ENCODE measurements at regions not wholly inside any gene's neighbourhood (a gene's known extent, or its start where the extent isn't known, plus 50 kb on each side); places are given as distances from the start of the nearest gene placed in this dataset.

DNA sequence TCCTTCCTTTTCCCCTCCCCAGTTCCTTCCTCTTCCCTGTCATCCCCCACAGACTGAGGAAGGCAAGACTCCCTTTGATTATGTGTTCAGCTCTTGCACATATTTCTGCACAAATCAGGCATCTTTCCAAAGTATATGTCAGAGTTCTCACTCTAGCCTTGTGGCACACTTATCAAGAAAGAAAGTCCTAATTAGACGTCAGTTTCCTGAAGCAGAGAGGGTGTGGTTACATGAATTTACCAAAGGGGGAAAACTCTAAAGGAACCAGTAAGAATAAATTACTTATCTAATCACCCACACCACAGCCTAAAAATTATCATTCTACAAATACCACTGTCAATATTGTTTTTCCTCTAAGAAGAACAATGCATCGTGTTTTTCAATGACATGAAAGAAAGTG lies 120.7 kb upstream of the GRIP1 start:
- DNase-seq: no peak
- intact Hi-C loops (cut with DNase I): no loop called here

DNA sequence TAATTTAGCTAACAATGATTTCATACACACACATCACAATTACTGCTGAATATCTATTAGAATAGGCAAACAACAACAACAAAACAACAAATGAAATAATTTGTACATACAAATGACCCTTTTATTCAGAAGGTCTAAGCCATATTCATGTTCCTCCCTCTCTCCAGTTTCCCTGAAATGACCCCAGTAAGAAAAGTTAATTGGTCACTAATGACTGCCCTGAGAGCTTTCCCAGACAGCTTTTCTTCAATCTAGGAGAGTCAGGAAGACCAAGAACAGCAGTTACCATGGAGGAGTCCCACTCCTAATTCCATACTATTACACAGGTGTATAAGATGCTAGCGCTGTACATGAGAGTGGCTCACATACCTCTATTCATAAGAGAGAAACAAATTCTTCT lies 121.2 kb upstream of the GRIP1 start:
- intact Hi-C loops (cut with DNase I): no loop called here
- no peak overlapping the region for H3K4me3 ChIP-seq
- no peak for TF ChIP-seq CTCF (IDR thresholded peaks at IDR 0.05)
- no peaks in the 10 kb centered on the region for H3K27me3 ChIP-seq (ENCODE audit: low read depth)
- ATAC-seq: no peak
- H3K36me3 ChIP-seq: no peaks in the 10 kb centered on the region
- H3K27ac ChIP-seq: no peak overlapping the region
- H3K9me3 ChIP-seq: no peaks in the 10 kb centered on the region
- no peak for DNase-seq
- H3K4me1 ChIP-seq: no peaks in the 10 kb centered on the region

More for the DNA sequence above, 120.7 kb upstream of the GRIP1 start:
- Histone ChIP-seq H3K4me3 (no peak overlapping the region), H3K4me1 (no peaks in the 10 kb centered on the region), H3K36me3 (no peaks in the 10 kb centered on the region), H3K27ac (no peak overlapping the region), H3K27me3 (ENCODE audit: low read depth) (no peaks in the 10 kb centered on the region), H3K9me3 (no peaks in the 10 kb centered on the region)
- ATAC-seq: no peak
- TF ChIP-seq CTCF (IDR thresholded peaks at IDR 0.05): no peak

GRCh38 chr12:66803930-66804329 lies 125.1 kb upstream of the GRIP1 start:
- intact Hi-C loops (cut with DNase I): no loop called here
- ATAC-seq (no peak), DNase-seq (no peak)
- no peaks in the 10 kb centered on the region for H3K36me3 ChIP-seq
- H3K4me1 ChIP-seq: no peaks in the 10 kb centered on the region
- H3K9me3 ChIP-seq: no peaks in the 10 kb centered on the region
- H3K27me3 ChIP-seq (ENCODE audit: low read depth): no peaks in the 10 kb centered on the region
- no peak for TF ChIP-seq CTCF (IDR thresholded peaks at IDR 0.05)
- H3K27ac ChIP-seq: no peak overlapping the region
- H3K4me3 ChIP-seq: no peak overlapping the region

DNA sequence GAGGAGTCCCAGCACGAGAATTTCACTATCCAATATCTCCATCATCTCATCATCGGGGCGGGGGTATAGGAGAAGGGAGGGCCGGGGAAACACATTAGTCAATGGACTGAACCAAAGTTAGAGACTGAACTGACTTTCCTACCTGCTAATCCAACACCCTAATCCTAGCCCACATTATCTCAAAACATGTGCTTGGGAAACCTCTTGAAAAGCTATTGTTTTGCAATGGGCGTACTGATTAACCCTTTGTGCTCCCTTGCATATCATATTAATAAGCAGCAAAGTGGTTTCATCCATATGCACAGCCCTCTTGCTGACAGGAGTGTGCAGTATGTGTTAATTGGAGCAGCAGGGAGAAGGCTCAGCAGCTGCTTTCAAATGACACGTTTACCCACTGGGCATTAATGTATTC lies 125.7 kb upstream of the GRIP1 start:
- no peak for TF ChIP-seq CTCF (IDR thresholded peaks at IDR 0.05)
- no peak for ATAC-seq
- no peak overlapping the region for H3K27ac ChIP-seq

GRCh38 chr12:66808606-66809005 lies 129.7 kb upstream of the GRIP1 start:
- H3K27ac ChIP-seq: no peak overlapping the region
- DNase-seq (no peak), ATAC-seq (no peak)
- H3K4me3 ChIP-seq: no peak overlapping the region
- no peaks in the 10 kb centered on the region for H3K36me3 ChIP-seq
- H3K9me3 ChIP-seq: no peaks in the 10 kb centered on the region
- no peaks in the 10 kb centered on the region for H3K4me1 ChIP-seq
- intact Hi-C loops (cut with DNase I): no loop called here
- TF ChIP-seq CTCF (IDR thresholded peaks at IDR 0.05): no peak
- H3K27me3 ChIP-seq (ENCODE audit: low read depth): no peaks in the 10 kb centered on the region

More for the DNA sequence above, 125.7 kb upstream of the GRIP1 start:
- no peaks in the 10 kb centered on the region for H3K4me1 ChIP-seq
- H3K36me3 ChIP-seq: no peaks in the 10 kb centered on the region
- no peaks in the 10 kb centered on the region for H3K9me3 ChIP-seq
- no peak overlapping the region for H3K4me3 ChIP-seq
- DNase-seq: no peak
- no peaks in the 10 kb centered on the region for H3K27me3 ChIP-seq (ENCODE audit: low read depth)
- intact Hi-C loops (cut with DNase I): no loop called here
